Body of pancreas (tissue), 4 donors: ENCODE measurements at regions not wholly inside any gene's neighbourhood (a gene's known extent, or its start where the extent isn't known, plus 50 kb on each side); places are given as distances from the start of the nearest gene placed in this dataset. TPM values are rescaled to one million over a fixed set of nuclear protein-coding genes. Genes with fewer than 3 reads are reported as not detected.

Source experiments
- ATAC-seq: fragments of 150-250 bp; one replicate; pipeline ENCODE4 v1.9.1; 2016
- DNase-seq, 4 donors: peaks; one replicate each; pipeline ENCODE4 v3.0.0-alpha.2; 2019
- H3K27ac ChIP-seq, 4 donors: fragments of 200-600 bp; sonication (generic); 1 replicate in 3 of 4; 2 replicates in 1 of 4; pipeline versions ENCODE4 v1.5.1 to v1.6.1; 2016 to 2019; ENCODE audit warnings: mild to moderate bottlenecking in 1 of 4, mixed read lengths in 1 of 4, moderate library complexity in 1 of 4
- H3K27me3 ChIP-seq, 2 donors: fragments of 200-600 bp; sonication (generic); one replicate each; pipeline ENCODE4 v1.6.0; 2016; ENCODE audit warnings: mild to moderate bottlenecking in 1 of 2
- H3K36me3 ChIP-seq, 2 donors: fragments of 200-600 bp; sonication (generic); replicated peaks in 1 of 2; 2 replicates each; pipeline ENCODE4 v1.5.1; 2016; ENCODE audit warnings: low read depth in 2 of 2; ENCODE audit not compliant: insufficient read depth in 1 of 2
- H3K4me1 ChIP-seq: fragments of 200-600 bp; sonication (generic); one replicate; pipeline ENCODE4 v1.6.0; 2016
- H3K4me3 ChIP-seq, 2 donors: fragments of 200-600 bp; sonication (generic); 1 replicate in 1 of 2; 2 replicates in 1 of 2; pipeline ENCODE4 v1.5.1; 2016 to 2019
- H3K9me3 ChIP-seq, 3 donors: fragments of 200-600 bp; sonication (generic); 1 replicate in 2 of 3; 2 replicates in 1 of 3; pipeline ENCODE4 v1.5.1; 2016
- CTCF ChIP-seq, 7 experiments: fragments of 450-650 bp in 4 of 7; fragments of 200-600 bp in 3 of 7; sonication (generic) in 3 of 7; IDR thresholded peaks; one replicate each; pipeline ENCODE4 v1.5.1; 2016 to 2019; ENCODE audit warnings: antibody characterized with exemption in 7 of 7
- POLR2A ChIP-seq, 3 donors: fragments of 450-650 bp; IDR thresholded peaks; one replicate each; pipeline ENCODE4 v1.6.1; 2016; ENCODE audit warnings: antibody characterized with exemption in 3 of 3, mild to moderate bottlenecking in 2 of 3
- WGBS, 2 donors: methylation state at CpG; one replicate each; pipeline ENCODE4 v1.1.5; 2017; 5-methylcytosine and 5-hydroxymethylcytosine counted together
- intact Hi-C: fragments of 100-400 bp; cut with DNase I; formaldehyde crosslinking; loops from one replicate; pipeline ENCODE4 v1.15.1; 2023
- small RNA-seq: library from RNA; depleted of rRNA; stranded (forward); fragments of <200 nt; gene quantifications from one replicate; pipeline ENCODE3, GENCODE V24; 2016

GRCh38 chr20:43247361-43247760 lies 57.7 kb upstream of the PTPRT start:
- no peaks in the 10 kb centered on the region for H3K9me3 ChIP-seq
- no peak for TF ChIP-seq POLR2A (IDR thresholded peaks at IDR 0.05)
- TF ChIP-seq CTCF (IDR thresholded peaks at IDR 0.05), result no peak
- 29 to 41% methylated on average over 3 of the region's 3 CpGs for WGBS, 2 donors
- ATAC-seq, result no peak
- no peaks in the 10 kb centered on the region for H3K4me1 ChIP-seq
- intact Hi-C loops, result no loop called here
- no peak for DNase-seq
- no peak overlapping the region for H3K27ac ChIP-seq
- H3K36me3 ChIP-seq, result no peaks in the 10 kb centered on the region
- H3K27me3 ChIP-seq, result peaks cover 0 to 10% of the 10 kb centered on the region in 2 donors
- no peak overlapping the region for H3K4me3 ChIP-seq

GRCh38 chr20:43244647-43245046 lies 54.9 kb upstream of the PTPRT start:
- Histone ChIP-seq H3K27ac (no peak overlapping the region), H3K27me3 (peaks cover 0 to 10% of the 10 kb centered on the region in 2 donors), H3K36me3 (no peaks in the 10 kb centered on the region), H3K4me1 (no peaks in the 10 kb centered on the region), H3K9me3 (no peaks in the 10 kb centered on the region), H3K4me3 (no peak overlapping the region)
- intact Hi-C loops, result no loop called here
- ATAC-seq, result no peak
- no peak for DNase-seq
- TF ChIP-seq POLR2A (IDR thresholded peaks at IDR 0.05), result no peak
- no peak for TF ChIP-seq CTCF (IDR thresholded peaks at IDR 0.05)
- 68 to 81% methylated on average over 3 to 5 of the region's 5 CpGs for WGBS, 2 donors

- no peak for TF ChIP-seq POLR2A (IDR thresholded peaks at IDR 0.05)
- peak in 5 of 7 experiments; percentile 7 to 43 (median 19) for TF ChIP-seq CTCF (IDR thresholded peaks at IDR 0.05)
- H3K4me1 ChIP-seq, result no peaks in the 10 kb centered on the region
- no peak overlapping the region for H3K4me3 ChIP-seq
- ATAC-seq (no peak), DNase-seq (peak in 3 of 4 donors; percentile 14 to 40 (median 15))
- H3K27me3 ChIP-seq, result peaks cover 0 to 10% of the 10 kb centered on the region in 2 donors
- H3K9me3 ChIP-seq, result no peaks in the 10 kb centered on the region
- no peak overlapping the region for H3K27ac ChIP-seq
- H3K36me3 ChIP-seq, result no peaks in the 10 kb centered on the region
- intact Hi-C loops, result no loop called here
- 35 to 43% methylated on average over 6 to 7 of the region's 7 CpGs for WGBS, 2 donors
These were observed 54.1 kb upstream of the PTPRT start for GRCh38 chr20:43243672-43244269.

- intact Hi-C loops, result no loop called here
- no peaks in the 10 kb centered on the region for H3K4me1 ChIP-seq
- no peak overlapping the region for H3K4me3 ChIP-seq
- no peak overlapping the region for H3K27ac ChIP-seq
- no peaks in the 10 kb centered on the region for H3K36me3 ChIP-seq
- TF ChIP-seq POLR2A (IDR thresholded peaks at IDR 0.05), result no peak
- TF ChIP-seq CTCF (IDR thresholded peaks at IDR 0.05), result no peak
- peaks cover 0 to 10% of the 10 kb centered on the region in 2 donors for H3K27me3 ChIP-seq
- 47 to 57% methylated on average over 3 of the region's 3 CpGs for WGBS, 2 donors
- H3K9me3 ChIP-seq, result no peaks in the 10 kb centered on the region
- ATAC-seq (no peak), DNase-seq (no peak)
These were observed 51.5 kb upstream of the PTPRT start for GRCh38 chr20:43241057-43241702.

Small RNAs in the stretch of these regions (small RNA-seq; reads per million reads assigned to genes)
- gene RF00426, result not detected
